T-cell (primary cell): ENCODE measurements at regions not wholly inside any gene's neighbourhood (a gene's known extent, or its start where the extent isn't known, plus 50 kb on each side); places are given as distances from the start of the nearest gene placed in this dataset.

ENCODE experiments used
- ATAC-seq, 4 experiments: fragments of 200-7000 bp in 3 of 4; fragments of 150-1000 bp in 1 of 4; cut with Tn5 transposase; replicated peaks in 1 of 4; 1 replicate in 3 of 4; 2 replicates in 1 of 4; pipeline ENCODE4 v1.10.0; 2021; ENCODE audit warnings: moderate library complexity in 3 of 4, mild to moderate bottlenecking in 2 of 4, moderate number of reproducible peaks in 1 of 4
- CTCF ChIA-PET, 2 donors: fragments of 300-600 bp; sonication (Branson Sonifier 250); formaldehyde crosslinking; loops; one replicate each; lab custom pipeline; 2022; ENCODE audit warnings: antibody characterized with exemption in 2 of 2; lab: Charles Lee
- POLR2A ChIA-PET, 2 donors: fragments of 300-600 bp; sonication (Branson Sonifier 250); formaldehyde crosslinking; loops; one replicate each; lab custom pipeline; 2022; ENCODE audit warnings: antibody characterized with exemption in 2 of 2; lab: Charles Lee
- DNase-seq, 35 experiments: peaks; one replicate each; pipeline versions ENCODE4 v3.0.0 to v3.0.0-alpha.2; 2013 to 2023
- H3K27ac ChIP-seq: one replicate; pipeline ENCODE4 v1.5.1; 2013; ENCODE audit warnings: low read length
- H3K27me3 ChIP-seq, 2 experiments: replicated peaks in 1 of 2; 1 replicate in 1 of 2; 2 replicates in 1 of 2; pipeline versions ENCODE4 v1.6.1 to v1.7.0; 2013; ENCODE audit warnings: low read length in 1 of 2, mixed read lengths in 1 of 2; ENCODE audit not compliant: control insufficient read depth in 2 of 2, insufficient read depth in 2 of 2; ENCODE audit errors: extremely low read depth in 1 of 2
- H3K36me3 ChIP-seq, 2 donors: 1 replicate in 1 of 2; 2 replicates in 1 of 2; pipeline versions ENCODE4 v1.6.1 to v1.7.0; 2013; ENCODE audit warnings: low read length in 1 of 2; ENCODE audit not compliant: control insufficient read depth in 2 of 2, insufficient read depth in 1 of 2; ENCODE audit errors: extremely low read depth in 1 of 2
- H3K4me1 ChIP-seq, 2 experiments: 1 replicate in 1 of 2; 2 replicates in 1 of 2; pipeline versions ENCODE4 v1.6.1 to v1.7.0; 2013; ENCODE audit warnings: low read length in 2 of 2, mixed read lengths in 1 of 2; ENCODE audit not compliant: insufficient read depth in 2 of 2, control insufficient read depth in 1 of 2; ENCODE audit errors: extremely low read depth in 1 of 2
- H3K4me3 ChIP-seq, 2 donors: 1 replicate in 1 of 2; 2 replicates in 1 of 2; pipeline versions ENCODE4 v1.5.1 to v1.7.0; 2013; ENCODE audit warnings: mild to moderate bottlenecking in 2 of 2, low read length in 1 of 2, moderate library complexity in 1 of 2; ENCODE audit not compliant: control insufficient read depth in 1 of 2; ENCODE audit errors: extremely low read depth in 1 of 2
- H3K9me3 ChIP-seq: 2 replicates; pipeline ENCODE4 v1.7.0; 2013
- H3K27ac Mint-ChIP-seq, 2 donors: one replicate each; pipeline ENCODE4 v1.8.0; 2020 to 2021; ENCODE audit warnings: mild to moderate bottlenecking in 2 of 2, mixed read lengths in 2 of 2
- H3K27me3 Mint-ChIP-seq, 2 donors: one replicate each; pipeline ENCODE4 v1.8.0; 2021 to 2022; ENCODE audit warnings: mixed read lengths in 2 of 2
- H3K36me3 Mint-ChIP-seq: one replicate; pipeline ENCODE4 v1.8.0; 2021; ENCODE audit warnings: mixed read lengths
- H3K4me1 Mint-ChIP-seq, 3 donors: one replicate each; pipeline ENCODE4 v1.8.0; 2020 to 2022; ENCODE audit warnings: mixed read lengths in 3 of 3, mild to moderate bottlenecking in 1 of 3
- H3K4me3 Mint-ChIP-seq, 3 donors: one replicate each; pipeline ENCODE4 v1.8.0; 2020 to 2022; ENCODE audit warnings: mild to moderate bottlenecking in 3 of 3, mixed read lengths in 3 of 3, moderate library complexity in 3 of 3
- H3K9me3 Mint-ChIP-seq, 3 donors: one replicate each; pipeline ENCODE4 v1.8.0; 2020 to 2022; ENCODE audit warnings: mixed read lengths in 3 of 3
- WGBS: methylation state at CpG from one replicate; pipeline ENCODE4 v1.1.5; 2013; ENCODE audit warnings: missing lambda C conversion rate; ENCODE audit not compliant: insufficient coverage; 5-methylcytosine and 5-hydroxymethylcytosine counted together

- ChIA-PET CTCF (interaction anchor here in 1 of 2 donors (0.7 kb wide), 1 partner anchor 203 kb away, joined by 3 read pairs; no protein-coding TSS in a partner anchor), POLR2A (no interaction called here)
- Mint-ChIP-seq H3K27me3 (peaks cover 40 to 78% of the 10 kb centered on the region in 2 donors), H3K9me3 (no peaks in the 10 kb centered on the region), H3K27ac (no peak overlapping the region), H3K4me3 (no peak overlapping the region), H3K4me1 (peaks cover 0 to 2% (median 1%) of the 10 kb centered on the region in 3 donors), H3K36me3 (no peaks in the 10 kb centered on the region)
- Histone ChIP-seq H3K27me3 (peaks cover 0 to 89% of the 10 kb centered on the region in 2 experiments), H3K4me3 (no peak overlapping the region), H3K27ac (no peak overlapping the region), H3K36me3 (no peaks in the 10 kb centered on the region), H3K4me1 (peaks cover 0 to 2% of the 10 kb centered on the region in 2 experiments), H3K9me3 (no peaks in the 10 kb centered on the region)
- whole genome bisulfite sequencing = 67% methylated on average over 4 of the region's 7 CpGs
- ATAC-seq (no peak), DNase-seq (no peak)
Observed at GRCh38 chr17:79188685-79189084, 114.1 kb downstream of the ENGASE start.

- Histone ChIP-seq H3K36me3 (no peaks in the 10 kb centered on the region), H3K27me3 (peaks cover 2 to 91% of the 10 kb centered on the region in 2 experiments), H3K4me1 (peaks cover 0 to 2% of the 10 kb centered on the region in 2 experiments), H3K4me3 (no peak overlapping the region), H3K27ac (no peak overlapping the region), H3K9me3 (no peaks in the 10 kb centered on the region)
- H3K4me1 Mint-ChIP-seq = peaks cover 0 to 5% (median 4%) of the 10 kb centered on the region in 3 donors
- peaks cover 34 to 75% of the 10 kb centered on the region in 2 donors for H3K27me3 Mint-ChIP-seq
- no peaks in the 10 kb centered on the region for H3K9me3 Mint-ChIP-seq
- ATAC-seq (no peak), DNase-seq (no peak)
- H3K4me3 Mint-ChIP-seq = no peak overlapping the region
- no peak overlapping the region for H3K27ac Mint-ChIP-seq
- no peaks in the 10 kb centered on the region for H3K36me3 Mint-ChIP-seq
- ChIA-PET CTCF (interaction anchor here in 1 of 2 donors (0.7 kb wide), 1 partner anchor 203 kb away, joined by 3 read pairs; no protein-coding TSS in a partner anchor), POLR2A (no interaction called here)
- 7% methylated on average over 9 of the region's 14 CpGs for WGBS
Observed at GRCh38 chr17:79188048-79188447, 113.4 kb downstream of the ENGASE start.

- Histone ChIP-seq H3K36me3 (no peaks in the 10 kb centered on the region), H3K4me1 (peaks cover 0 to 2% of the 10 kb centered on the region in 2 experiments), H3K27ac (no peak overlapping the region), H3K27me3 (peaks cover 2 to 85% of the 10 kb centered on the region in 2 experiments), H3K4me3 (no peak overlapping the region), H3K9me3 (no peaks in the 10 kb centered on the region)
- Mint-ChIP-seq H3K4me3 (no peak overlapping the region), H3K9me3 (no peaks in the 10 kb centered on the region), H3K27me3 (peaks cover 32 to 71% of the 10 kb centered on the region in 2 donors), H3K4me1 (peaks cover 0 to 5% (median 3%) of the 10 kb centered on the region in 3 donors), H3K36me3 (no peaks in the 10 kb centered on the region), H3K27ac (no peak overlapping the region)
- CTCF ChIA-PET = no interaction called here
- ATAC-seq = no peak
- POLR2A ChIA-PET = no interaction called here
- DNase-seq = no peak
- WGBS = 86% methylated on average over 9 of the region's 12 CpGs
Observed at GRCh38 chr17:79187186-79187585, 112.6 kb downstream of the ENGASE start.

- no peak overlapping the region for H3K4me3 ChIP-seq
- ATAC-seq (no peak), DNase-seq (no peak)
- H3K9me3 ChIP-seq = no peaks in the 10 kb centered on the region
- H3K36me3 ChIP-seq = no peaks in the 10 kb centered on the region
- H3K27me3 ChIP-seq = peaks cover 2 to 85% of the 10 kb centered on the region in 2 experiments
- Mint-ChIP-seq H3K36me3 (no peaks in the 10 kb centered on the region), H3K27ac (no peak overlapping the region), H3K4me3 (no peak overlapping the region), H3K4me1 (peaks cover 0 to 6% (median 5%) of the 10 kb centered on the region in 3 donors), H3K27me3 (peaks cover 39 to 74% of the 10 kb centered on the region in 2 donors), H3K9me3 (no peaks in the 10 kb centered on the region)
- no peak overlapping the region for H3K27ac ChIP-seq
- WGBS = 71% methylated on average over 1 of the region's 10 CpGs
- H3K4me1 ChIP-seq = peaks cover 0 to 2% of the 10 kb centered on the region in 2 experiments
- ChIA-PET POLR2A (no interaction called here), CTCF (no interaction called here)
Observed at GRCh38 chr17:79186406-79186805, 111.8 kb downstream of the ENGASE start.

- peaks cover 0 to 6% (median 5%) of the 10 kb centered on the region in 3 donors for H3K4me1 Mint-ChIP-seq
- H3K4me3 ChIP-seq = no peak overlapping the region
- CTCF ChIA-PET = no interaction called here
- no peaks in the 10 kb centered on the region for H3K9me3 Mint-ChIP-seq
- H3K4me3 Mint-ChIP-seq = no peak overlapping the region
- no peak for DNase-seq
- H3K27ac Mint-ChIP-seq = no peak overlapping the region
- H3K36me3 Mint-ChIP-seq = no peaks in the 10 kb centered on the region
- no peaks in the 10 kb centered on the region for H3K9me3 ChIP-seq
- no peak overlapping the region for H3K27ac ChIP-seq
- POLR2A ChIA-PET = no interaction called here
- peaks cover 0 to 2% of the 10 kb centered on the region in 2 experiments for H3K4me1 ChIP-seq
- no peaks in the 10 kb centered on the region for H3K36me3 ChIP-seq
- peaks cover 34 to 77% of the 10 kb centered on the region in 2 donors for H3K27me3 Mint-ChIP-seq
- peaks cover 2 to 85% of the 10 kb centered on the region in 2 experiments for H3K27me3 ChIP-seq
- ATAC-seq = no peak
- WGBS = 66% methylated on average over 3 of the region's 4 CpGs
Observed at GRCh38 chr17:79185671-79186070, 111.0 kb downstream of the ENGASE start.

- 64% methylated on average over 8 of the region's 10 CpGs for WGBS
- peaks cover 0 to 2% of the 10 kb centered on the region in 2 experiments for H3K4me1 ChIP-seq
- H3K9me3 ChIP-seq = no peaks in the 10 kb centered on the region
- ChIA-PET POLR2A (no interaction called here), CTCF (no interaction called here)
- no peak overlapping the region for H3K27ac ChIP-seq
- no peaks in the 10 kb centered on the region for H3K36me3 Mint-ChIP-seq
- peaks cover 0 to 6% (median 5%) of the 10 kb centered on the region in 3 donors for H3K4me1 Mint-ChIP-seq
- H3K27me3 ChIP-seq = peaks cover 2 to 82% of the 10 kb centered on the region in 2 experiments
- no peak overlapping the region for H3K27ac Mint-ChIP-seq
- no peak for DNase-seq
- no peak for ATAC-seq
- H3K4me3 ChIP-seq = no peak overlapping the region
- H3K4me3 Mint-ChIP-seq = no peak overlapping the region
- H3K9me3 Mint-ChIP-seq = no peaks in the 10 kb centered on the region
- H3K36me3 ChIP-seq = no peaks in the 10 kb centered on the region
- H3K27me3 Mint-ChIP-seq = peaks cover 26 to 69% of the 10 kb centered on the region in 2 donors
Observed at GRCh38 chr17:79184219-79184618, 109.6 kb downstream of the ENGASE start.
